GM21390 (cell line): ENCODE measurements at regions not wholly inside any gene's neighbourhood (a gene's known extent, or its start where the extent isn't known, plus 50 kb on each side); places are given as distances from the start of the nearest gene placed in this dataset.

Experiments
- ATAC-seq: cut with Tn5 transposase; IDR thresholded peaks from one replicate; pipeline ENCODE4 v1.9.1; 2021; ENCODE audit not compliant: unreplicated experiment

DNA sequence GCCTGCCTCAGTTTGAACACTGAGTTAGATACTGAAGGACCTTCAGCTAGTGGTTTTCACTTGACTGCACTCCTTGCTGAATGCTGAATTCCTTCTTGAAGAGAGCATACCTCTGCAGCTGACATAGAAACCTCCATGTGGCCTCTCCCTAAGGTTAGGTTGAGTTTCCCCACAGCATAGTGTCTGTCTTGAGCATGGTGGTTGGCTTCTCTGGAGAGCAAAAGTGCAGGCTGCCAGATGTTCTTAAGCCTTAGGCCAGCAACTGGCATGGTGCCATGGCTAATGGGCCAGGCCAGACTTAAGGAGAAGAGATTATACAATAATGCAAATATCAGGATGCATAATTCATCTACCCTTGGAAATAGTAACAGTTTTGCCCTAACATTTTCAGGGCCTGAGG is 545.6 kb upstream of the ZNF385D start:
- ATAC-seq: no peak

DNA sequence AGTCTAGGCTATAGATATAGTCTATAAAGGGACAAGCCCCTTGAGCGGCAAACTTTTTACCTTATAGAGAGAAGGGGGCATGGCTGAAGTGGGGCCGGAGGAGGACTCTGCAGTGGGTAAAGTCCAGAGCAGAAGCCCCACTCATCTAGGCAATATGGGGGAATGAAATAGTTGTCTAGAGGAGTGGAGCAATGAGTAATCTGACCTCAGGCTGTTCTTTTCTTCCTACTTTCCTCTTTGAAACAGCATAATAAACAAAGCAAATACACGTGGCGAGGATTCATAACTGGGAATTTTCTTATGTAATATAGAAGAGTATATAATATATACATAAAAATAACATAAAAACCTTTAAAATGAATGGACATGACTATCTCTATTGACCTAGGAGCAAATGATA is 546.4 kb upstream of the ZNF385D start:
- no peak for ATAC-seq

DNA sequence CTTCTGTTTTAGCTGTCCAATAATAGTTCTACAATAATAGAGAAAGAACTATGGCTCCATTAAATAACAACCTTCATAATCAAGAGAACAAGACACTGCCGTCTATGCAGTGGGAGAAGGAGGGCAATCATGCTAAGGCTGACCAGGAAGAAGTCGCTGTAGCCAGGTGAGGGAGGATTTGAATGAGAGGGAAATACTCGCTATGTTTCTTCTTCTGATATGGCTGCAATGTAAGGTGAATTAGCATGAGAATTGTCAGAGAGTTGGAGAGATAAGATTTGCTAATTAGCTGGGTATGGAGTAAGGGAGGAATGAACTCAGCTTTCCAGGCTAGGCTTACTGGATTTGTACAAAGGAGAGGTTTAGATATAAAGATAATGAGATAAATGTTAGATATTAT is 555.4 kb upstream of the ZNF385D start:
- ATAC-seq: no peak

DNA sequence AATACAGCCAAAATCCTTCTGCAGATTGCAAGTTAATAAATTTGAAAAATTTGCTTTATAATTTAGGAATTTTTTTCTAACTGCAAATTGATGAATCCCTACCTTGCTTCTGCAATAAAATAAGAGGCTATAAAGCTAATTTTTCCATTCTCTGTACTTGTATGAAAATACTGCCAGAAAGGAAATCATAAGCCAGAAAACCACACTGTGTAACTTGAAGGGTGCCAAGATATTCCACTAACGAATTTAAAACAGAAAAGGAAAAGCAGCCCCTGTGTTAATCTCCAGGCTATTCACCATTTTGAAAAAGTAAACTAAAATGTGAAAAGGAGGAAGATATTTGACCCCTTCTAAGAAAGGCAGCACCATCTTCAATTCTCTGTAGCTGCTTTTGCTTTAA is 557.9 kb upstream of the ZNF385D start:
- ATAC-seq: no peak

DNA sequence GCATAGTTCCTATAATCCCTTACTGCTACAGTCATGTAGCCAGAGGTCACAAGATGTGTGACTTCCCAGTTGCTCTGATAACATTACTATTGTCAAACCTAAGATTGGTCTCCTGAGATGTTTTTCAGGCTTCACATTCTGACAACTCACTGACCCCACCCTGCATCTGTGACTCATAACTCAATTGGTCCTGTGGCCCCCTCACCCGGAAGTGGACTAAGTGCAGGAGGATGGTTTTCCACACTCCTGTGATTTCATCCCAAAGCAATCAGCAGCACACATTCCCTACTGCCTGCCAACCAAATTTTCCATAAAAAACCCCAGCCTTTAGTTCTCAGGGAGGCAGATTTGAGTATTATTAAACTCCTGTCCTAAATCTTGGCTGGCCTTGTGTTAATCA is 564.9 kb upstream of the ZNF385D start:
- no peak for ATAC-seq

DNA sequence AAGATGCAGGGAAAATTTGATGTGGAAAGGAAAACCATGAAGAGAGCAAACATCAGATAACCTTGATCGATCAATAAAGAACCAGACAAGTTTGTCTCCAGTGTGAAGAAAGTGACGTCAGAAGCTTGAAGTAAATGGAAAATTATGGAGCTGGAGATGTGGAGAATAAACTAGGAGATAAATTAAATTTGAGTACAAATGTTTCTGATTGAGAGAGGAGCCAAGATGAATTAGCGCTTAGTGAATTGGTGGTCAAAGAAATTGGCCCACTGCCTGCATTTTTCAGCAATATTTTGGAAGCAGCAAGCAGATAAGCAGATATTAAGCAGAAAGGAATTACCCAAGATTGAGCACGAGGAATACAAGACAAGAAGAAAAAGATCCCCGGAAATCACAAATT is 567.3 kb upstream of the ZNF385D start:
- ATAC-seq: no peak

DNA sequence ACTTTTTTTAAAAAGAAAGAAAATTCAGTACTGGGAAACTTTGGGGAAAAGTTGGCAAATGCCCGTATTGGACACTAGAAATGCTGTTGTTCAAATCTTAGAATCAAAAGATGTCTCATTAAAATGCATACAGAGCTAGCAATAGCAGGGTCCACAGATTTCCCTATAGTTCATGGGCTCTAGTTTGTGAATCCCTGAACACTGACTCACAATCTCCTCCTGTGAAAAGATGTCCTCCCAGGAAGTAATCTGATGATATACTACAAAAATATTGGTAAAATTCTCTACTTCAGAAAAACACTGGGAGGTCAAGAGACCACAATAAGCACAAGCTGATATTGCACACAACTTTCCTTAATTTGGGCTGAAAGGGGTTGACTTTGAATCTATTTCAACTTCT is 568.4 kb upstream of the ZNF385D start:
- ATAC-seq: no peak

DNA sequence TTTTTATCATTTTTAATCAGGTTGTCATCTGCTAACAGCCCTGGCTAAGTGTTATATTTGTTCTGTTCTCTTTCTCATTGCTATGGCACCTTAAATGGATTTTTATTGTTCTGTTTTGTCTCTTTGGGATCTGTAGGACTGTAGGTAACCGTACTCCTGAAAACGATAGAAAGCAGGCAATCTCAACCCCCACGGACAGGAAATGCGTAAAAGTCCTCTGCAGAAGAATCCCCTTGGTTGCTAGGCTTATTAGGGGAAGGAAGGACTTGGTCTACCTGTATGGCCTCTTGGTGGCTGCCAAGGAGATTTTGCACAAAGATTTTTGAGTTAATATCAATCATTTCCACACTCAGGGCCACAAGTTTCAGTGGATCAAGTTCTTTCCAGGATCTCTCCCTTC is 571.9 kb upstream of the ZNF385D start:
- ATAC-seq: no peak

DNA sequence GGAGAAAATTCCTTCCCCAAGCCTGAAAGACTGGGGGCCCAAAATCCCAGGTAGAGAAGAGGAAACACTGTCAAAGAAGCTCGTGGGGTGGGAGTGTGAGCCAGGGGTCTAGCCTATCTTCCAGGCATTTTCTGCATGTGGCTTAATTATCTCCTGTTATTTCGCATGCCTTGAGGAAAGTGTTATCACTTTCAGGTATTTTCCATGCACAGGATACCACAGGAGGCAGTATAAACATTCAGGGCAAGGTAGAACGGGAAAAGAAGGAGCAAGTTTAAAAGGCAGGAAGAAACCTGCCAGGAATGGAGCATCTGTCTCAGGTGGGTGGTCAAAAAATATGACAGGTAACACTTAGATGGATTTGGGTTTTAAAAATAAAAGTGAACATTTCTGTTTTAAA is 575.3 kb upstream of the ZNF385D start:
- no peak for ATAC-seq

DNA sequence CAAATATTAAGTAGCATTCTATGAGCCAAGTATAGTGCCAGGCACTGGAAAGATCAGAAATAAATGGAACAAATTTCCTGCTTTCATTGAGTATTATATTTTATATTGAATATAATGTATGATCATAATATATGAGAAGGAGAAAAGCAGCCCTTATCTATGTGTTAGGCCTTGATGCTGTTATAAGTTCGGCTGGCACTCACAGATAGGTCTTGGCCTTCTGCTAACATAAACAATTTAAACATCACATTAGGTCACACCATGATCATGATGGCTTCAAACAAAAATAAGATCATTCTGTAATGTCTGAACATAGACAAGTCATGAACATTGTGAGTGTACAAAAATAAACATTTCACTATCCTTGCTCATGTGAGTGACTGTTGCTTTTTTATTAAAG is 584.0 kb upstream of the ZNF385D start:
- ATAC-seq: no peak

DNA sequence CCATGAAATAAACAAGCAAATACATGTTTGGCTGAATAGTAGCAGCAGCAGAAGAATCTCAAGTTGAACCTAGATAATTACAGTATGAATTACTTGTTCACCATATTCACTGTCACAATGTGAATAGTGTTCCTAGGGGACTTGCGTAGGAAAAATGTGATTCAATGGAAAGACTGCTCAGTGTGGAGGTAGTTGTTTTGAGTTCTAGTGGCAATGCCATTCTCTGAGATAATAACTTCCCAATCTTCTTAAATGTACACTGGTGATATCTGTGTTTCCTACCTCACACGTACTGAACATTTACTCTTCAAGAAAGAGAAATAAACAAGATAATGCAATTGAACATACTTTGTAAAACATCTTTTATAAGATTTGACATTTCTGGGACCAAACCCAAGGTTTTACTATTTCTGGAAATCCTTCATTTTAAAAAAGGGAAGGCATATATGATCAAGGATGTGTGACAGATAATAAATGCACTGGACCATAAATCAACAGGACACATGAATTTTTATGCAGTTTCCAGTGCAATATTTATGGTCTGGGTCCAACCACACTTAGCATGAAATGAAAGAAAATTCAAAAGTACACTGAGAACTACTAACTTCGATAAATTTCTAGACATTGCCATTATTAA is 598.3 kb upstream of the ZNF385D start:
- ATAC-seq: no peak

DNA sequence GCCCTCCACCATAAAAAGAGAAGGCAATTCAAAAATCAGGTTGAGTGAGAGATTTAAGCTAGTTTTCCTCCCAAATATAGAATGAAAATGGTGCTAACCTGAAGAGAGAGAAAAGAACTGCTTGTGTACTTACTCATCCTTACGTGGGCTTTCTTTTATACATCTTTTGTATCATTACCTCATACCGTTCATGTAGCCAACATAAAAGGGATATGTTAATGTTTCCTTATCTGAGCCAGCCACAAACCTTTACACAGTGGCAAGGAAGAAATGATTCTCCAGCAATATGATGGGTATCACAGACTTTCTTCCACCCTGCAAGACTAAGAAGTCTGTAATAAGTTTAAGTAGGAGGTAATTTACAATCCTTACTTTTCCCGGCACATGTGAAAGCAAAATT is 600.8 kb upstream of the ZNF385D start:
- no peak for ATAC-seq

DNA sequence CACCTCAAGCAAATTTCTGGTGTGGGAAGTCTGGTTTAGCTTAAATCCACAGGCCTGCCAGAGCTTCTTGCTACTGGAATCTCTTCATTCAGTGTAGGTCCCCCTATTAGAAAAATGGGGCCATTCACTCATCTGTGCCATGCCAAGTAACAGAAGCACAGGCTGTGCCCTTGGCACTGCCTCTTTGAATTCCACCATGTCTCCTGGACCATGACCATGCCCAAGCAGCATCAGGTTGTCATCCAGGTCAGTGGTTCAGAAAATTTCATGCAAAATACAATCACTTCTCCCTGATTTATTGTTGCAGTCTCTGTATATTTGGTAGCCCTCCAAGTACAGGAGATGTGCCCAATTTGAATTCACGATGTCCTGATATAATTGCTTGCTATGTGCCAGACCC is 602.1 kb upstream of the ZNF385D start:
- ATAC-seq: no peak

DNA sequence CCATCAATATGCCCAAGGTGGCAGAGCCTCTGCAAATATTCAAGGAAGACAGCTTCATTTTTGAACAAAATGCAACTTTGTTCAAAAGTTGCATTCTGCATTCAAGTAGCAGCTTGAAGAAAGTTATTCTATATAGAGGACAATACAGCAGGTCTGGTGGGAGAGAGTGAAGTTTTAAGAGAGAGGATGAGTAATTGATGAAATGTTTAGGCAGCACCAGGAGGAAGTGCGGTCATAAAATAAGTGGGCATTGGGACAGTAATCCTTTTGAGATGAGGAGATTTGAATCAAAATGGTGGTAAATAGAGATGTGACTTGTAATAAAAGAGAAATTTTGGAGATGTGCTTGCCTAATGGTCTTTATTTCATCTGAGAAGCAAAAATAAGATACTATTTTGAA is 607.3 kb upstream of the ZNF385D start:
- no peak for ATAC-seq

DNA sequence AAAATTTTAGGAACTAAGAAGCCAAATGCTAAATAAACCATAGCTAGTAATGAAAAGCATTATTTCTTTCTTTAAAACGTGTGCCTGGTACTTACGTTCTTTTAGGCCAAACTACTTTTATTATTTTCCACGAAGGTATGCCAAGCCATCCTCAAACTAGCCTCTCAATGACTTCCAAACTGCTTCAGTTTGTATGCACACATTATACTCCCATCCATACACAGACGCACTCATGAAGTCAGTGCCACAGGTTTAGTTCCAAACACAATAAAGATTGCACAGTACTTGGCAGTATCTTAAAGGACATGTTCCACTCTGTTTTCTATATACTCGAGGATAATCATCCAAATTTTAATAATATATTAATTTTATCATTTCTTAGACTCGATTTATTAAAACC is 609.2 kb upstream of the ZNF385D start:
- ATAC-seq: no peak

DNA sequence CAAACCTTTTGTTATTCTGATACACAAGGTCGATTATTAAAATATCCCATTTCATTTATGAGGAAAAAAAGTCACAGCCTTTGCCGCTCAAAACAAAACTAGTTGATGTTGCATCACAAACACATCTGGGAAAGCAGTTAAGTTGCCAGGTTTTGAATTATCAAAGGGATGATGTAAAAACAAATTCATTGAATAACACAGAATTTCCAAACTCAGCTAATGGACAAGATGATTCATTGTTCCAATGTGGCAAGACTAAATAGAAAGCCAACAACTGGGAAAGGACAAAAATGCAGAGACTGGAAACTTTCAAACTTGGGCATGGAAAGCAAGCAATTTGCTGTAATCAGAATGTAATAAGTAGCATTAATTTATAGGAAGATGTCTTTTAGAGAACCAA is 610.0 kb upstream of the ZNF385D start:
- no peak for ATAC-seq

DNA sequence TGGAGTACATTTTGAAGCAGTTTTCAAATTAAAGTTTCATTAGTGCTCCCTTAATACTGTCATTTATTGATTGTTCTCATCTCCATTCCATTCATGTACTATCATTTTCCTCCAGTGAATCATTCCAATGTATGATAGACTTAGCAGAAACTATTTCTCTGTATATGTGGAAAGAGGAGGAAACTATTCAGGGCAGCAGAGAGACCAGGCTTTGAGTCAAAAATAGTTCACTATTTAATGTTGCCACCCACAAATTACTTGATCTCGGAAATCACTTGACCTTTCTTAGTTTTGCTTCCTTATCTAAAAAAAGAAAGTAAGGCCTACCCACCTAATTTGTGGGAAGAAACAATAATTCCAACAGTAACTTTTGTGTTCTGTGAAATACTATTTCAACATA is 610.5 kb upstream of the ZNF385D start:
- ATAC-seq: no peak

DNA sequence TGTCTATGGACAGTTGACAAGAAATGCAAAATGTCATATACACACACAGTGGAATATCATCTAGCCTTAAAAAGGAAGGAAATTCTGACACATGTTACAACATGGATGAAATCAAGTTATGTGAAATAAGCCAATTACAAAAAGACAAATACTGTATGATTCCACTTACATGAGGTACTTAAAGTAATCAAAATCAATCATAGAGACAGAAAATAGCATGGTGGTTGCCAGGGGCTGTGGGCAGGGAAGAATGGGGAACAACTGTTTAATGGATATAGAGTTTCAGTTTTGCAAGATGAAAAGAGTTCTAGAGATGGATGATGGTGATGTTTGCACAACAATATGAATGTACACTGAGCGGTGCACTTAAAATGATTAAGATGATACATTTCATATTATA is 613.8 kb upstream of the ZNF385D start:
- ATAC-seq: no peak

DNA sequence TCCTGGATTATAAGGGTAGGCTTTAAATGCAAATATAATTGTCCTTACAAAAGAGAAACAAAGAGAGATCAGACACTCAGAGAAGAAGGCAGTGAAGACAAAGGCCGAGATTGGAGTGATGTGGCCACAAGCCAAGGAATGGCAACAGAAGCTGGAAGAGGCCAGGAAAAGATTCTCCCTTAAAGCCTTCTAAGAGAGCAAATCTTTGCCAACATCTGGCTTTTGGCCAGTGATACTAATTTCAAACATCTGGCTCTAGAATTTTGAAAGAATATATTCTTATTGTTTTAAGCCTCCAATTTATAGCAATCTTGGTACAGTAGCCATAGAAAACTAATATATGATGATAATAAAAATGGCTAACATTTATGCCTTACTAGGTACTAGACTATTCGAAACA is 615.8 kb upstream of the ZNF385D start:
- ATAC-seq: no peak

DNA sequence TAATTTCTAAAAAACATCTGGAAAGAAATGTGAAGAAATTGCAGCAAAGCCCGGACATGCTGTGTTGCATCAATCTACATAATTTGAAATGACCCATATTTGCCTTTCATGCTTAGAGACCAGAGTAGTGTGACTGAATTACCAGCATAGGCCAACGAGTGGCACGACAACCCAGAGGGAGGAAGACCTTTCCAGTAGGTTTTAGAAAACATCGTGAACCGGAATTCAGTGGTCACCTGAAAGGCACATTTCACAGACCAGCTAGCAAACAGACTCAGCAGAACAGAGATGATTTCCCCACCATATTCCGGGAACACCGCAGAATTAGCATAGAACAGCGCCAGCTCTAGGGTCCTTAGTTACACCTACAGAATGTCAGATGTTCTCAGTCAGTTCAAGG is 620.0 kb upstream of the ZNF385D start:
- no peak for ATAC-seq

DNA sequence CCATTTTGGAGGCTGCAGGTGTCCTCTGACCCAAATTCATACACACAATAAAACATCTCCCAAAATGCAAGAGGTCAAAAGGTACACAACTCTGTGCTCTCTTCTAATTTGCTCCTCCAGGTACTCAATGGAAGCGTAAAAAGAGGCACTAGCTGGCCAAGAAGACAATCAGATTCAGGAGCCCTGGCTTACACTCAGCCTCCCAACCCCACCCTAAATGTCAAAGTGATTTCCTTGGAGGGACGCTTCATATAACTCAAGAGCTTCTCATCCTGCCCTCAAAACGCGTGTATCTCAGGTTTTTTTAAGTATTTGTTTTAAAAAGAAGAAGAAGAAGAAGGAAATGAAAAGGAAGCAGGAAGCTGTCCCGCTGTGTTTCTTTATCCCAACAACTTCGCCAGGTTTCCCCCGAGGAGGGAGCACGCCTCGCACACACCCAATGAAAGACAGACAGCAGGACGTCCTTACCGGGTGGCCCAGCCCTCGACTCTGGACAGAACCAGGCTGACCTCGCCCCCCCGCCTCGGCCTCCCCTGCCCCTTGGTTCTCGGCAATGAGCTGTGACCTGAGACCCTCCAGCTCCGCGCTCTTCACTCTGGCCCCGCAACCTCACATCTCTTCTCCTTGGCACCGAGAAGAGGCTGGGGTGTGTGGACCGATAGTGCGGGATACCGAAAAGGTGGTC is 620.7 kb upstream of the ZNF385D start:
- ATAC-seq: no peak

DNA sequence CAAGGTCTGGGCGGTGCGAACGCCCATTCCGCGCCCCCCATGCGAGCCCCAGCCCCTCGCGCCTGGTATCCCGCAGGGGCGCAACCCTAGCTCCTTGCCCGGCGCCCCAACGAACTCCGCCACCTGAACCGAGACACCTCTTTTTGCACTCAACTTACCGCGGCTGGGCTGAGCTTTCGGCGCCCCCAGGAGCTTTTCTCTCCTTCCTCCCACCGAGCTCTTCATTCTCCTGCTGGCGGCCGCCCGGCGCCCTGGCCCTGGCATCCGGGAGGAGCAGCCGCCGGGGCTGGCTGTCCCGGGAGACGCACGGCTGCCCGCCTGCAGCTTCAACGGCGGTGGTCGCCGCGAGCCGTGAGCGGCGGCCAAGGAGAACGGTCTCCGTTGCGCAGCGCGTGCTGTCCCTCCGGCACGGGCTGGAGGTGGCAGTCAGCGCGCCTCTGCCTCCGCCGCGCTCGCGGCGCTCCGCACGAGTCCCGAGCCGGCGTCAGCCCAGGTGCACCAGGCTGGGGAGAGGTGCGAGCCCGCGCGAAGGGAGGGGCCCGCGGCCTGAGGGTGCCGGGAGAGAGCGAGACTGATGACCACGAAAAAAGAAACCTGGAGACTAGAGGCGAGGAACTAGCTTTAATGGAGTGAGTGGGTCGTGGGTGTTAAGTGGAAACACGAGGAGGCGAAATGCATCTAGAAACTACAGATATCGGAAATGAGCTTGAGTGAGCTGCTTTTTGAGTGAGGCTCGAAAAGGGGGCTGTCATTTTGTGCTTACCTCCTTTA is 621.5 kb upstream of the ZNF385D start:
- ATAC-seq: no peak
